GM12875 (cell line): ENCODE measurements at regions not wholly inside any gene's neighbourhood (a gene's known extent, or its start where the extent isn't known, plus 50 kb on each side); places are given as distances from the start of the nearest gene placed in this dataset.
"Not testable (repeated sequence)": the region's sequence is repeated elsewhere in the genome, so short reads cannot be mapped to it uniquely, and the experiment has no call there.

Experiments used
- H3K4me3 ChIP-seq: one replicate; pipeline ENCODE4 v1.5.1; 2011; ENCODE audit warnings: low read depth, low read length, control low read depth

GRCh38 chr7:150158696-150159095 is 164.5 kb upstream of the LRRC61 start:
- not testable (repeated sequence) for H3K4me3 ChIP-seq

GRCh38 chr7:150169515-150169914 is 153.6 kb upstream of the LRRC61 start:
- not testable (repeated sequence) for H3K4me3 ChIP-seq

- not testable (repeated sequence) for H3K4me3 ChIP-seq
These were observed 153.1 kb upstream of the LRRC61 start for GRCh38 chr7:150169943-150170490.

DNA sequence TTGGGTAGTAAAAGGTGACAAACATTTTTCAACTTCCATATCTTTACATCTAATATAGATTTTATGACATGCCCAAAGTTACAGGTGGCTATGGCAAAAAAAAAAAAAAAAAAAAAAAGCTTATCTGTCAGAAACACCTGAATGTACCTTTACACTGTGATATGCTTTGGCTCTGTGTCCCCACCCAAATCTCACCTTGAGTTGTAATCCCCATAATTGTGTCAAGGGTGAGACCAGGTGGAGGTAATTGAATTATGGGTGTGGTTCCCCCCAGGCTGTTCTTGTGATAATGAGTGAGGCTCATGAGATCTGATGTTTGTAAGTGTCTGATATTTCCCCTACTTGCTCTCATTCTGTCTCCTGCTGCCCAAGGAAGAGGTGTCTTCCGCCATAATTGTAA is 139.6 kb upstream of the LRRC61 start:
- H3K4me3 ChIP-seq: not testable (repeated sequence)

- not testable (repeated sequence) for H3K4me3 ChIP-seq
These were observed 133.2 kb upstream of the LRRC61 start for GRCh38 chr7:150189963-150190362.

- H3K4me3 ChIP-seq: not testable (repeated sequence)
These were observed 130.6 kb upstream of the LRRC61 start for GRCh38 chr7:150192541-150192940.

- H3K4me3 ChIP-seq: not testable (repeated sequence)
These were observed 129.3 kb upstream of the LRRC61 start for GRCh38 chr7:150193866-150194265.
